ENCODE measurements at regions not wholly inside any gene's neighbourhood (a gene's known extent, or its start where the extent isn't known, plus 50 kb on each side); places are given as distances from the start of the nearest gene placed in this dataset.

GRCh38 chr18:25830787-25831186 lies 259.6 kb downstream of the SS18 start:
- Histone ChIP-seq H3K9ac (ENCODE audit: low read length) (no peak overlapping the region), H3K27me3 (ENCODE audit: insufficient read depth, low read length) (peaks cover 9% of the 10 kb centered on the region), H3K36me3 (ENCODE audit: control insufficient read depth in 1 of 2, insufficient read depth in 2 of 2, low read length in 2 of 2) (no peaks in the 10 kb centered on the region), H3K4me3 (replicated peaks in 1 of 2; ENCODE audit: low read depth in 1 of 2, low read length in 2 of 2) (no peak overlapping the region), H3K27ac (ENCODE audit: low read depth, low read length) (no peak overlapping the region), H4K20me1 (ENCODE audit: insufficient read depth) (no peaks in the 10 kb centered on the region), H3K9me3 (ENCODE audit: control insufficient read depth in 1 of 2, insufficient read depth in 1 of 2, low read depth in 1 of 2, low read length in 2 of 2) (no peaks in the 10 kb centered on the region), H3K9me2 (ENCODE audit: insufficient read depth) (no peaks in the 10 kb centered on the region), H2AFZ (ENCODE audit: low read depth, low read length, poor library complexity, severe bottlenecking) (no peak overlapping the region), H3K4me2 (ENCODE audit: low read length) (no peak overlapping the region), H3K79me2 (ENCODE audit: insufficient read depth, low read length) (no peaks in the 10 kb centered on the region), H3K4me1 (ENCODE audit: control insufficient read depth in 1 of 2, insufficient read depth in 2 of 2, low read length in 2 of 2) (no peaks in the 10 kb centered on the region)
- DNase-seq (ENCODE audit: low read depth, low spot score), result no peak
- ChIA-PET POLR2A (no interaction called here), RAD21 (ENCODE audit: low non-redundant PET in 1 of 2, low total read pairs in 2 of 2, uncharacterized antibody in 2 of 2, unreplicated experiment in 2 of 2) (no interaction called here), CTCF (no interaction called here)
- ATAC-seq, result no peak
- no TSS peak for BruUV-seq (replicated peaks)
- no peak for TF ChIP-seq CEBPB (IDR thresholded peaks at IDR 0.05; ENCODE audit: low read depth)
- TF ChIP-seq POLR2AphosphoS5 (IDR thresholded peaks at IDR 0.05; ENCODE audit: low read depth, low read length), result no peak
- no peak for TF ChIP-seq EZH2 (IDR thresholded peaks at IDR 0.05)
- no peak for TF ChIP-seq RAD21 (IDR thresholded peaks at IDR 0.05; ENCODE audit: low read depth)
- no peak for TF ChIP-seq EZH2phosphoT487 (IDR thresholded peaks at IDR 0.05; ENCODE audit: borderline replicate concordance)
- TF ChIP-seq CBX3 (IDR thresholded peaks at IDR 0.05; ENCODE audit: low read depth), result no peak
- TF ChIP-seq, protein P1, sequence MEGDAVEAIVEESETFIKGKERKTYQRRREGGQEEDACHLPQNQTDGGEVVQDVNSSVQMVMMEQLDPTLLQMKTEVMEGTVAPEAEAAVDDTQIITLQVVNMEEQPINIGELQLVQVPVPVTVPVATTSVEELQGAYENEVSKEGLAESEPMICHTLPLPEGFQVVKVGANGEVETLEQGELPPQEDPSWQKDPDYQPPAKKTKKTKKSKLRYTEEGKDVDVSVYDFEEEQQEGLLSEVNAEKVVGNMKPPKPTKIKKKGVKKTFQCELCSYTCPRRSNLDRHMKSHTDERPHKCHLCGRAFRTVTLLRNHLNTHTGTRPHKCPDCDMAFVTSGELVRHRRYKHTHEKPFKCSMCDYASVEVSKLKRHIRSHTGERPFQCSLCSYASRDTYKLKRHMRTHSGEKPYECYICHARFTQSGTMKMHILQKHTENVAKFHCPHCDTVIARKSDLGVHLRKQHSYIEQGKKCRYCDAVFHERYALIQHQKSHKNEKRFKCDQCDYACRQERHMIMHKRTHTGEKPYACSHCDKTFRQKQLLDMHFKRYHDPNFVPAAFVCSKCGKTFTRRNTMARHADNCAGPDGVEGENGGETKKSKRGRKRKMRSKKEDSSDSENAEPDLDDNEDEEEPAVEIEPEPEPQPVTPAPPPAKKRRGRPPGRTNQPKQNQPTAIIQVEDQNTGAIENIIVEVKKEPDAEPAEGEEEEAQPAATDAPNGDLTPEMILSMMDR (IDR thresholded peaks at IDR 0.05 in 2 of 3, conservative IDR thresholded peaks at IDR 0.05 in 1 of 3; ENCODE audit: borderline replicate concordance in 1 of 3, insufficient read depth in 1 of 3, low read depth in 2 of 3, low read length in 2 of 3), result no peak
- TF ChIP-seq, protein P2, sequence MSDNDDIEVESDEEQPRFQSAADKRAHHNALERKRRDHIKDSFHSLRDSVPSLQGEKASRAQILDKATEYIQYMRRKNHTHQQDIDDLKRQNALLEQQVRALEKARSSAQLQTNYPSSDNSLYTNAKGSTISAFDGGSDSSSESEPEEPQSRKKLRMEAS (IDR thresholded peaks at IDR 0.05), result no peak
- no peak for TF ChIP-seq ZFX (IDR thresholded peaks at IDR 0.05)
- TF ChIP-seq SIN3A (IDR thresholded peaks at IDR 0.05; ENCODE audit: low read depth), result no peak
- TF ChIP-seq, protein P3, sequence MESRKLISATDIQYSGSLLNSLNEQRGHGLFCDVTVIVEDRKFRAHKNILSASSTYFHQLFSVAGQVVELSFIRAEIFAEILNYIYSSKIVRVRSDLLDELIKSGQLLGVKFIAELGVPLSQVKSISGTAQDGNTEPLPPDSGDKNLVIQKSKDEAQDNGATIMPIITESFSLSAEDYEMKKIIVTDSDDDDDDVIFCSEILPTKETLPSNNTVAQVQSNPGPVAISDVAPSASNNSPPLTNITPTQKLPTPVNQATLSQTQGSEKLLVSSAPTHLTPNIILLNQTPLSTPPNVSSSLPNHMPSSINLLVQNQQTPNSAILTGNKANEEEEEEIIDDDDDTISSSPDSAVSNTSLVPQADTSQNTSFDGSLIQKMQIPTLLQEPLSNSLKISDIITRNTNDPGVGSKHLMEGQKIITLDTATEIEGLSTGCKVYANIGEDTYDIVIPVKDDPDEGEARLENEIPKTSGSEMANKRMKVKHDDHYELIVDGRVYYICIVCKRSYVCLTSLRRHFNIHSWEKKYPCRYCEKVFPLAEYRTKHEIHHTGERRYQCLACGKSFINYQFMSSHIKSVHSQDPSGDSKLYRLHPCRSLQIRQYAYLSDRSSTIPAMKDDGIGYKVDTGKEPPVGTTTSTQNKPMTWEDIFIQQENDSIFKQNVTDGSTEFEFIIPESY (IDR thresholded peaks at IDR 0.05; ENCODE audit: extremely low read depth, insufficient replicate concordance, low read length), result no peak
- TF ChIP-seq SP1 (IDR thresholded peaks at IDR 0.05; ENCODE audit: low read depth), result no peak
- intact Hi-C loops (cut with micrococcal nuclease), result loop anchor here (10.0 kb wide), 3 partner anchors 64 to 946 kb away; no protein-coding TSS in a partner anchor

Measured in HCT116 (cell line).